PC-3 (cell line): ENCODE measurements at regions not wholly inside any gene's neighbourhood (a gene's known extent, or its start where the extent isn't known, plus 50 kb on each side); places are given as distances from the start of the nearest gene placed in this dataset.

Experiments
- EZH2phosphoT487 ChIP-seq: fragments of 300-600 bp; sonication (generic); IDR thresholded peaks from 2 replicates; pipeline ENCODE4 v1.6.1; 2018; ENCODE audit warnings: mild to moderate bottlenecking, antibody characterized with exemption, low read length, borderline replicate concordance
- TF ChIP-seq, protein P1 (sequence below): fragments of 300-600 bp; sonication (generic); conservative IDR thresholded peaks from 2 replicates; pipeline ENCODE4 v1.5.1; 2017; ENCODE audit warnings: antibody characterized with exemption, low read depth, mild to moderate bottlenecking, low read length

DNA sequence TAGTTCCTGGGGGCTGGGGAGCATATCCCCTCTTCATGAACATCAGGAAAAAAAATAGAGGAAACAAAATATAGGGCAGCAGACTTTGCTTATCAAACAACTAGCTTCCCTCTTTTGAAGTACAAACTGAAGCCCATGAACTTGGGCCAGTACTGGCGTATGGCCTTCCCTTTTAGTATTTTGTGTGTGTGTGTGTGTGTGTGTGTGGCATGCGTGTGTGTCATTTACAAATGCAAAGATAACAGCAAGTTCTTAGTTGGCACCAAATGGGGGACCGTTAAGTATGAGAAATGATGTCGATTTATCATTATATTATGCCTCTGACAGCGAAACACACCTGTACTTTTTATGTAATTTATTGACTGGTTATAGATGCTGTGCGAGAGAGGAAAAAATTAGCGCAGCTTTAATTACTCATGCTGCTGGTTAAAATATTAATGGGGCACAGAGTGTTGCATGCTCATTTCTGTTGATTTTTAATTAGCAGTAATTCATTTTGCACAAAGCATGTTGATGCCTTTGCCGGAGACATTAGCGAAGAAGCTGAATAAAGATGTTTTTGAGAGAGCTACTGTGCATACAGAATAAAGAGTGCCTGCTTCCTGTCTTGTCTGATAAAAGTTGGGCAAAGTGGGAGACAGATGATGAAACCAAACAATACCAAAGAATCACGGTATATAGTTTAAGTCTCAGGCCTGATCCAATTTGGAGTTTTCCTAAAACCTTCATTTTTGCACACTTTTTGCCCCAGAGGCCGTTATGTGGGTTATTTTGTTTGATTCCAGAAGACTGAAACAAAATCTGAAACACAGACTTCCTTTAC, 297.1 kb downstream of the SATB1 start:
- no peak for TF ChIP-seq EZH2phosphoT487
- TF ChIP-seq, protein P1, sequence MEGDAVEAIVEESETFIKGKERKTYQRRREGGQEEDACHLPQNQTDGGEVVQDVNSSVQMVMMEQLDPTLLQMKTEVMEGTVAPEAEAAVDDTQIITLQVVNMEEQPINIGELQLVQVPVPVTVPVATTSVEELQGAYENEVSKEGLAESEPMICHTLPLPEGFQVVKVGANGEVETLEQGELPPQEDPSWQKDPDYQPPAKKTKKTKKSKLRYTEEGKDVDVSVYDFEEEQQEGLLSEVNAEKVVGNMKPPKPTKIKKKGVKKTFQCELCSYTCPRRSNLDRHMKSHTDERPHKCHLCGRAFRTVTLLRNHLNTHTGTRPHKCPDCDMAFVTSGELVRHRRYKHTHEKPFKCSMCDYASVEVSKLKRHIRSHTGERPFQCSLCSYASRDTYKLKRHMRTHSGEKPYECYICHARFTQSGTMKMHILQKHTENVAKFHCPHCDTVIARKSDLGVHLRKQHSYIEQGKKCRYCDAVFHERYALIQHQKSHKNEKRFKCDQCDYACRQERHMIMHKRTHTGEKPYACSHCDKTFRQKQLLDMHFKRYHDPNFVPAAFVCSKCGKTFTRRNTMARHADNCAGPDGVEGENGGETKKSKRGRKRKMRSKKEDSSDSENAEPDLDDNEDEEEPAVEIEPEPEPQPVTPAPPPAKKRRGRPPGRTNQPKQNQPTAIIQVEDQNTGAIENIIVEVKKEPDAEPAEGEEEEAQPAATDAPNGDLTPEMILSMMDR = no peak
